Transverse colon (tissue), 4 donors: ENCODE measurements at regions not wholly inside any gene's neighbourhood (a gene's known extent, or its start where the extent isn't known, plus 50 kb on each side); places are given as distances from the start of the nearest gene placed in this dataset.

ENCODE experiments used
- DNase-seq: peaks from one replicate; pipeline ENCODE4 v3.0.0-alpha.2; 2019
- H3K27ac ChIP-seq, 4 donors: fragments of 200-600 bp; sonication (generic); 2 replicates each; pipeline ENCODE4 v1.5.1; 2016 to 2018; ENCODE audit warnings: inconsistent platforms in 4 of 4
- H3K27me3 ChIP-seq: fragments of 200-600 bp; sonication (generic); 2 replicates; pipeline ENCODE4 v1.5.1; 2017; ENCODE audit warnings: inconsistent platforms
- H3K36me3 ChIP-seq, 4 donors: fragments of 200-600 bp; sonication (generic); 2 replicates each; pipeline ENCODE4 v1.5.1; 2017 to 2019; ENCODE audit warnings: inconsistent platforms in 4 of 4
- H3K4me1 ChIP-seq, 4 donors: fragments of 200-600 bp; sonication (generic); 2 replicates each; pipeline ENCODE4 v1.5.1; 2017 to 2020; ENCODE audit warnings: inconsistent platforms in 4 of 4
- H3K4me3 ChIP-seq, 4 donors: fragments of 200-600 bp; sonication (generic); 1 replicate in 1 of 4; 2 replicates in 3 of 4; pipeline versions ENCODE4 v1.5.1 to v1.6.1; 2017 to 2019; ENCODE audit warnings: inconsistent platforms in 4 of 4
- H3K9me3 ChIP-seq, 2 donors: fragments of 200-600 bp; sonication (generic); 2 replicates each; pipeline ENCODE4 v1.5.1; 2017 to 2019; ENCODE audit warnings: inconsistent platforms in 2 of 2
- CTCF ChIP-seq, 5 experiments: fragments of 200-600 bp in 3 of 5; fragments of 450-650 bp in 2 of 5; sonication (generic) in 3 of 5; IDR thresholded peaks; 1 replicate in 2 of 5; 2 replicates in 3 of 5; pipeline ENCODE4 v1.5.1; 2016 to 2017; ENCODE audit warnings: antibody characterized with exemption in 5 of 5, inconsistent platforms in 3 of 5, mild to moderate bottlenecking in 2 of 5, moderate library complexity in 1 of 5
- EP300 ChIP-seq: sonication (generic); formaldehyde crosslinking; IDR thresholded peaks from one replicate; pipeline ENCODE4 v1.6.1; 2017; ENCODE audit warnings: antibody characterized with exemption, low read depth
- POLR2A ChIP-seq: fragments of 450-650 bp; IDR thresholded peaks from one replicate; pipeline ENCODE4 v1.6.1; 2016; ENCODE audit warnings: antibody characterized with exemption, mild to moderate bottlenecking, moderate library complexity
- POLR2AphosphoS5 ChIP-seq, 3 donors: sonication (generic); formaldehyde crosslinking; IDR thresholded peaks; one replicate each; pipeline ENCODE4 v1.6.1; 2016; ENCODE audit warnings: antibody characterized with exemption in 3 of 3
- WGBS, 2 donors: methylation state at CpG; one replicate each; pipeline ENCODE4 v1.1.5; 2018; ENCODE audit warnings: low coverage in 1 of 2; 5-methylcytosine and 5-hydroxymethylcytosine counted together
- in situ Hi-C, 4 donors: fragments of 200-750 bp; cut with MboI; loops; one replicate each; pipeline versions ENCODE4 v1.15.0 to v1.15.1; 2017; ENCODE audit warnings: low sequenced_read_pairs in 3 of 4, low pct_ligation_motif_present in 1 of 4, low pct_unique_long_range_greater_than_20kb in 1 of 4
- intact Hi-C: fragments of 100-400 bp; cut with DNase I; formaldehyde crosslinking; loops from one replicate; pipeline ENCODE4 v1.15.1; 2023; ENCODE audit warnings: low total_unique reads

GRCh38 chr10:64098994-64099393 is 577.8 kb downstream of the REEP3 start:
- in situ Hi-C loops = no loop called here
- 84 to 100% methylated on average over 1 of the region's 1 CpG for WGBS, 2 donors
- Histone ChIP-seq H3K27me3 (no peaks in the 10 kb centered on the region), H3K27ac (no peak overlapping the region), H3K4me3 (no peak overlapping the region), H3K36me3 (no peaks in the 10 kb centered on the region), H3K4me1 (no peaks in the 10 kb centered on the region), H3K9me3 (no peaks in the 10 kb centered on the region)
- TF ChIP-seq EP300 (no peak), POLR2AphosphoS5 (IDR thresholded peaks at IDR 0.05) (no peak), POLR2A (no peak), CTCF (IDR thresholded peaks at IDR 0.05) (no peak)
- no peak for DNase-seq
- intact Hi-C loops = no loop called here

GRCh38 chr10:64101606-64102263 is 580.5 kb downstream of the REEP3 start:
- DNase-seq = no peak

GRCh38 chr10:64102264-64102633 is 581.0 kb downstream of the REEP3 start:
- Histone ChIP-seq H3K4me1 (no peaks in the 10 kb centered on the region), H3K4me3 (no peak overlapping the region), H3K27ac (no peak overlapping the region), H3K9me3 (no peaks in the 10 kb centered on the region), H3K27me3 (no peaks in the 10 kb centered on the region), H3K36me3 (no peaks in the 10 kb centered on the region)
- no peak for DNase-seq
- in situ Hi-C loops = no loop called here
- TF ChIP-seq POLR2AphosphoS5 (IDR thresholded peaks at IDR 0.05) (no peak), CTCF (IDR thresholded peaks at IDR 0.05) (no peak), POLR2A (no peak), EP300 (no peak)
- 67 to 69% methylated on average over 1 of the region's 1 CpG for WGBS, 2 donors
- intact Hi-C loops = no loop called here

More at GRCh38 chr10:64101606-64102263, 580.5 kb downstream of the REEP3 start:
- Histone ChIP-seq H3K27me3 (no peaks in the 10 kb centered on the region), H3K27ac (no peak overlapping the region), H3K36me3 (no peaks in the 10 kb centered on the region), H3K4me1 (no peaks in the 10 kb centered on the region), H3K9me3 (no peaks in the 10 kb centered on the region), H3K4me3 (no peak overlapping the region)
- TF ChIP-seq POLR2AphosphoS5 (IDR thresholded peaks at IDR 0.05) (no peak), POLR2A (no peak)
- 29 to 38% methylated on average over 1 to 3 of the region's 3 CpGs for WGBS, 2 donors
- in situ Hi-C loops (no loop called here), intact Hi-C loops (no loop called here)

- DNase-seq = no peak
- no peaks in the 10 kb centered on the region for H3K4me1 ChIP-seq
- H3K9me3 ChIP-seq = no peaks in the 10 kb centered on the region
- H3K36me3 ChIP-seq = no peaks in the 10 kb centered on the region
- intact Hi-C loops = no loop called here
- WGBS, 2 donors = 84 to 96% methylated on average over 2 of the region's 2 CpGs
- in situ Hi-C loops = no loop called here
- TF ChIP-seq POLR2A (no peak), CTCF (IDR thresholded peaks at IDR 0.05) (no peak), POLR2AphosphoS5 (IDR thresholded peaks at IDR 0.05) (no peak), EP300 (no peak)
- H3K27me3 ChIP-seq = no peaks in the 10 kb centered on the region
- no peak overlapping the region for H3K4me3 ChIP-seq
- H3K27ac ChIP-seq = no peak overlapping the region
These were observed 581.7 kb downstream of the REEP3 start for GRCh38 chr10:64102916-64103315.
